GM12891 (cell line): ENCODE measurements at regions not wholly inside any gene's neighbourhood (a gene's known extent, or its start where the extent isn't known, plus 50 kb on each side); places are given as distances from the start of the nearest gene placed in this dataset.
A peak's percentile ranks its signal among the peaks of the same experiment; 100 is the strongest.
"Not testable (repeated sequence)": the region's sequence is repeated elsewhere in the genome, so short reads cannot be mapped to it uniquely, and the experiment has no call there.

Experiments used
- DNase-seq: peaks from one replicate; pipeline ENCODE4 v3.0.0; 2011; ENCODE audit warnings: low spot score; ENCODE audit not compliant: insufficient read length
- FAIRE-seq: peaks from 2 replicates; lab custom pipeline; 2011; peaks lifted over from hg19 to GRCh38; lab: Jason Lieb, UNC
- PAX5 ChIP-seq: IDR thresholded peaks from 2 replicates; pipeline ENCODE4 v1.6.1; 2011; ENCODE audit warnings: low read length, moderate library complexity, mild to moderate bottlenecking; ENCODE audit not compliant: insufficient read depth, severe bottlenecking
- POLR2A ChIP-seq: IDR thresholded peaks from 2 replicates; pipeline ENCODE4 v1.6.1; 2011; ENCODE audit warnings: low read depth, low read length, control low read depth
- POLR2AphosphoS5 ChIP-seq: IDR thresholded peaks from 2 replicates; pipeline ENCODE4 v1.6.1; 2011; ENCODE audit warnings: low read depth, low read length, control low read depth
- POU2F2 ChIP-seq: IDR thresholded peaks from 2 replicates; pipeline ENCODE4 v1.6.1; 2011; ENCODE audit warnings: low read depth, mild to moderate bottlenecking, control low read depth, low read length, moderate library complexity
- SPI1 ChIP-seq: IDR thresholded peaks from 2 replicates; pipeline ENCODE4 v1.6.1; 2011; ENCODE audit warnings: low read depth, low read length, control low read depth
- TAF1 ChIP-seq: IDR thresholded peaks from 2 replicates; pipeline ENCODE4 v1.6.1; 2011; ENCODE audit warnings: low read depth, low read length, control low read depth

DNA sequence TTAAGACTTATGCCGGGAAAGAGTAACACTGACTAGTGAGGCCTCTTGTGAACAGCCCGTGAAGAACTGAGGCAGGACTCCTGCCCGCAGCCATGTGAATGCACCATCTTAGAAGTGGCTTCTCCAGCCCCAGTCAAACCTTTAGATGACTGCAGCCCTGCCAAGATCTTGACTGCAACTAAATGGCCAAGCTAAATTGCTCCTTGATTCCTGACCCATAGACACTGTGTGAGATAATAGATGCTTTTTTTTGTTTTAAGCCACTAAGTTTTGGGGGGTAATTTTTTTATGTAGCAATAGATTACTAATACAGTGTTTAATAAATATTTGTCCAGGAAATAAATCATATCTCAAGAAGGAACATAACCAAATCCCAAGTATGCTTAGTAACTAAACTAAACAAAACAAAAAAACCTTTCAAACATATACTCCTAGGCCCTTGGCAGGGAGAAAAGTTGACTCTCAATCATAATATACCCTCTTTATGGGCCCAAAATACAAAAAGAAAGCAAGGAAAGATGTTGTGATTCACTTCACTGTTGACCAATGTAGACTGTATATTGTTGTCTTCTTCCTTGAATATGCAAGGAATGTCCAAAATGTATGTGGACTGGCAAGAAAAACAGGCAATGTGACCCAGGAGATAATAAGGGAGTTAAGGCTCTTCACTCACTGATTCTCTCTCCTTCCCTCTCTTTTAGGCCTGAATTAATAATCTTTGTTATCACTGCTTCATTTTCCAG lies 79.7 kb upstream of the ZNF366 start:
- TF ChIP-seq PAX5: no peak
- TF ChIP-seq POLR2AphosphoS5: no peak
- no peak for TF ChIP-seq SPI1
- no peak for TF ChIP-seq POU2F2
- no peak for TF ChIP-seq POLR2A
- TF ChIP-seq TAF1: no peak
- DNase-seq (no peak), FAIRE-seq (no peak)

DNA sequence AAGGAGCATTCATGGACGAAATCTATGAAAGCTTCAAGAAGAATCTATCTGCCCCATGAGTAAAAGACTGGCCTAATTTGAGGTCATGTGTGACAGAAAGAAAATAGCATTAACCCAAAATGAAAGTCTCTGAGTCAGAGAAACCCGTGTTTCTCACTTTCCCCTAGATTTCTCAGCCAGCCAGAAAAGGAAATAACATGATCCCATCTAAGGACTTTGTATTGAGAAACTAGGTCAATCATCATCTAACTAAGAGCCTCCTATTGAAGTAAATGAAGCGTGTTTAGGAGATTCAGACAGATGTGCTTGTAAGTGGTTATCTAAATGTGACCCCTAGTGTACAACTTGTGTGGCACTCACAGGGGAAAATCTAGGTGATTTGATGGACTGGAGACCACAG lies 77.3 kb upstream of the ZNF366 start:
- TF ChIP-seq PAX5 (no peak), POLR2AphosphoS5 (no peak), TAF1 (no peak), POU2F2 (no peak), SPI1 (no peak), POLR2A (no peak)
- FAIRE-seq (peak; percentile 75), DNase-seq (no peak)

DNA sequence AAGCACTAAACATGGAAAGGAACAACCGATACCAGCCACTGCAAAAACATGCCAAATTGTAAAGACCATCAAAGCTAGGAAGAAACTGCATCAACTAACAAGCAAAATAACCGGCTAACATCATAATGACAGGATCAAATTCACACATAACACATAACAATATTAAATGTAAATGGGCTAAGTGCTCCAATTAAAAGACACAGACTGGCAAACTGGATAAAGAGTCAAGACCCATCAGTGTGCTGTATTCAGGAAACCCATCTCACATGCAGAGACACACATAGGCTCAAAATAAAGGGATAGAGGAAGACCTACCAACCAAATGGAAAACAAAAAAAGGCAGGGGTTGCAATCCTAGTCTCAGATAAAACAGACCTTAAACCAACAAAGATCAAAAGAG lies 72.1 kb upstream of the ZNF366 start:
- not testable (repeated sequence) for FAIRE-seq, DNase-seq

- FAIRE-seq (no peak), DNase-seq (no peak)
- no peak for TF ChIP-seq SPI1
- TF ChIP-seq POLR2AphosphoS5: no peak
- no peak for TF ChIP-seq TAF1
These were observed 65.1 kb upstream of the ZNF366 start for GRCh38 chr5:72572236-72572765.

- peak; percentile 62 for FAIRE-seq
- DNase-seq: no peak
- TF ChIP-seq POLR2A (no peak), POLR2AphosphoS5 (no peak), TAF1 (no peak), POU2F2 (no peak), SPI1 (no peak), PAX5 (no peak)
These were observed 62.3 kb upstream of the ZNF366 start for GRCh38 chr5:72569408-72569944.

DNA sequence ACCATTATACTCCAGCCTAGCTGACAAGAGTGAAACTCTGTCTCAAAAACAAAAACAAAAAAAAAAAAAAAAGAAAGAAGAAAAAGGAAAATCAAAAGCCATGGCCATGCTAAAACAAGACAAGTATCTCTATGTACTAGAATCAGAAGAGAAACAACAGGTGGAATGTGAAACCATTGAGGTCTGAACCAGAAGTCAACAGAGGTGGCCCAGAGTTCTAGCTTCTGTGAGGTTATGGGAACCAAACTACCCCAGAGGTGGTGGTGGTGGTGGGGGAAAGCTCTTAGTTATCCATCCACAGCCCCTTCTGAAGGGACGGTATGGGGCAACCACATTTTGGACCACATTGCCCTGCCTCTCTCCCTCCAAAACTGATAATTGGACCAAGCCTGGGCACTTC lies 59.5 kb upstream of the ZNF366 start:
- FAIRE-seq: no peak
- DNase-seq: no peak
- TF ChIP-seq POLR2A: no peak
- no peak for TF ChIP-seq PAX5
- TF ChIP-seq POLR2AphosphoS5: no peak
- no peak for TF ChIP-seq SPI1
- no peak for TF ChIP-seq POU2F2
- TF ChIP-seq TAF1: no peak

- FAIRE-seq (no peak), DNase-seq (no peak)
- no peak for TF ChIP-seq PAX5
- TF ChIP-seq POU2F2: no peak
- TF ChIP-seq SPI1: no peak
- no peak for TF ChIP-seq POLR2A
- no peak for TF ChIP-seq POLR2AphosphoS5
- no peak for TF ChIP-seq TAF1
These were observed 58.5 kb upstream of the ZNF366 start for GRCh38 chr5:72565513-72566289.

DNA sequence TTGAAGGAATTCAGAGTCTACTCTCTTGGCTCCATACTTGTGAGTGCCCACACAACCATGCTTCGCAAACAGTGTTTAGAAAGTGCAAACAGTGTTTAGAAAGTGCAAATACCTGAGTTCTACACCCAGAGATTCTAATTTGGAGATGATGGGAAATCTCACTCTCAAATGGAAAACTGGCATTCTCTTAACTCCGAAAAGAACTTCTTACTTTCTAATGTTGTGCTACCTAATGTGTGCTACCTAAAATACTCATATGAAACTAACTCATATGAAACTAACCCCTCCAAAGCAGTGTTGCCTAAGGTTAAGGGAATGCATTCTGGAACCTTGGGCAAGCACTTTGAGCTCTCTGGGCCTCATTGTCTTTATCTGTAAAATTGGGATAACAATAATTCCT lies 55.5 kb upstream of the ZNF366 start:
- FAIRE-seq: no peak
- TF ChIP-seq TAF1: no peak
- no peak for TF ChIP-seq POLR2A
- TF ChIP-seq PAX5: no peak
- no peak for TF ChIP-seq POU2F2
- TF ChIP-seq SPI1: no peak
- no peak for TF ChIP-seq POLR2AphosphoS5
- DNase-seq: no peak

GRCh38 chr5:72561148-72561972 lies 54.1 kb upstream of the ZNF366 start:
- DNase-seq: no peak
- TF ChIP-seq TAF1 (no peak), SPI1 (no peak), PAX5 (no peak), POU2F2 (no peak), POLR2AphosphoS5 (no peak), POLR2A (no peak)
- no peak for FAIRE-seq
